A673 (cell line): ENCODE measurements at regions not wholly inside any gene's neighbourhood (a gene's known extent, or its start where the extent isn't known, plus 50 kb on each side); places are given as distances from the start of the nearest gene placed in this dataset.

Source experiments
- BruUV-seq: library from RNA; stranded (reverse); fragments of 400-500 nt; replicated peaks from 2 replicates; lab custom pipeline; 2021; lab: Mats Ljungman, UMichigan
- CTCF ChIA-PET: fragments of 300-600 bp; sonication (Branson Sonifier 250); formaldehyde crosslinking; loops from one replicate; lab custom pipeline; 2022; ENCODE audit warnings: antibody characterized with exemption; lab: Charles Lee
- POLR2A ChIA-PET: fragments of 300-600 bp; sonication (Branson Sonifier 250); formaldehyde crosslinking; loops from one replicate; lab custom pipeline; 2022; ENCODE audit warnings: antibody characterized with exemption; ENCODE audit not compliant: low non-redundant PET; lab: Charles Lee
- DNase-seq: peaks from one replicate; pipeline ENCODE4 v3.0.0-alpha.2; 2015; ENCODE audit warnings: low spot score
- H3K27ac ChIP-seq: fragments of 200-600 bp; sonication (generic); 2 replicates; pipeline ENCODE4 v1.5.1; 2016; ENCODE audit warnings: mixed run types, low read depth, mild to moderate bottlenecking, mixed read lengths, antibody characterized with exemption, low read length; ENCODE audit not compliant: poor library complexity, severe bottlenecking
- H3K27me3 ChIP-seq: fragments of 200-600 bp; sonication (generic); replicated peaks from 2 replicates; pipeline ENCODE4 v1.6.1; 2017; ENCODE audit warnings: mixed run types, low read depth, mild to moderate bottlenecking, mixed read lengths, antibody characterized with exemption, low read length; ENCODE audit not compliant: insufficient read depth, poor library complexity
- H3K36me3 ChIP-seq: fragments of 200-600 bp; sonication (generic); 2 replicates; pipeline ENCODE4 v1.6.1; 2016; ENCODE audit warnings: mixed run types, mild to moderate bottlenecking, mixed read lengths, antibody characterized with exemption, low read length; ENCODE audit not compliant: insufficient read depth, poor library complexity, severe bottlenecking
- H3K4me1 ChIP-seq: fragments of 200-600 bp; sonication (generic); 2 replicates; pipeline ENCODE4 v1.6.1; 2017; ENCODE audit warnings: mixed run types, mild to moderate bottlenecking, mixed read lengths, antibody characterized with exemption, low read length; ENCODE audit not compliant: insufficient read depth, poor library complexity, severe bottlenecking
- H3K4me3 ChIP-seq: fragments of 200-600 bp; sonication (generic); 2 replicates; pipeline ENCODE4 v1.5.1; 2016; ENCODE audit warnings: low read depth, mixed run types, mild to moderate bottlenecking, mixed read lengths, low read length; ENCODE audit not compliant: poor library complexity, severe bottlenecking
- H3K9me3 ChIP-seq: fragments of 200-600 bp; sonication (generic); 2 replicates; pipeline ENCODE4 v1.6.1; 2016; ENCODE audit warnings: mixed run types, low read depth, mild to moderate bottlenecking, mixed read lengths, antibody characterized with exemption, low read length; ENCODE audit not compliant: poor library complexity, severe bottlenecking
- CTCF ChIP-seq: fragments of 300-800, 200-600 bp; sonication (generic); conservative IDR thresholded peaks from 2 replicates; pipeline ENCODE4 v1.5.1; 2017; ENCODE audit warnings: low read depth, mild to moderate bottlenecking, antibody characterized with exemption, low read length, moderate library complexity, mixed read lengths
- EZH2 ChIP-seq: fragments of 200-600 bp; sonication (generic); IDR thresholded peaks from 2 replicates; pipeline ENCODE4 v1.6.1; 2017; ENCODE audit warnings: borderline replicate concordance, low read depth, mild to moderate bottlenecking, mixed read lengths, antibody characterized with exemption, low read length; ENCODE audit not compliant: poor library complexity, severe bottlenecking
- intact Hi-C: fragments of 100-400 bp; cut with micrococcal nuclease; formaldehyde crosslinking; loops from one replicate; pipeline ENCODE4 v1.10.0; 2022; ENCODE audit not compliant: unreplicated experiment

- DNase-seq = no peak
- H3K27me3 ChIP-seq = no peaks in the 10 kb centered on the region
- BruUV-seq = no TSS peak
- intact Hi-C loops = no loop called here
- TF ChIP-seq EZH2 = no peak
- no peak for TF ChIP-seq CTCF
- H3K4me3 ChIP-seq = no peak overlapping the region
- H3K36me3 ChIP-seq = no peaks in the 10 kb centered on the region
- ChIA-PET CTCF (no interaction called here), POLR2A (no interaction called here)
- H3K4me1 ChIP-seq = no peaks in the 10 kb centered on the region
- no peak overlapping the region for H3K27ac ChIP-seq
- H3K9me3 ChIP-seq = no peaks in the 10 kb centered on the region
Measured at GRCh38 chr9:107696302-107696701, 206.7 kb upstream of the KLF4 start.

- Histone ChIP-seq H3K4me1 (no peaks in the 10 kb centered on the region), H3K4me3 (no peak overlapping the region), H3K36me3 (no peaks in the 10 kb centered on the region), H3K27ac (no peak overlapping the region), H3K9me3 (no peaks in the 10 kb centered on the region), H3K27me3 (no peaks in the 10 kb centered on the region)
- no TSS peak for BruUV-seq
- intact Hi-C loops = no loop called here
- ChIA-PET CTCF (no interaction called here), POLR2A (no interaction called here)
- no peak for DNase-seq
- no peak for TF ChIP-seq EZH2
- TF ChIP-seq CTCF = no peak
Measured at GRCh38 chr9:107694390-107694789, 204.8 kb upstream of the KLF4 start.

GRCh38 chr9:107693625-107694326 is 204.2 kb upstream of the KLF4 start:
- Histone ChIP-seq H3K27me3 (no peaks in the 10 kb centered on the region), H3K4me1 (no peaks in the 10 kb centered on the region), H3K9me3 (no peaks in the 10 kb centered on the region), H3K36me3 (no peaks in the 10 kb centered on the region), H3K4me3 (no peak overlapping the region), H3K27ac (no peak overlapping the region)
- no peak for DNase-seq
- no TSS peak for BruUV-seq
- ChIA-PET CTCF (no interaction called here), POLR2A (no interaction called here)
- TF ChIP-seq CTCF = no peak
- TF ChIP-seq EZH2 = no peak
- intact Hi-C loops = no loop called here
